IPS-18c (cell line): ENCODE measurements at regions not wholly inside any gene's neighbourhood (a gene's known extent, or its start where the extent isn't known, plus 50 kb on each side); places are given as distances from the start of the nearest gene placed in this dataset.
"Not testable (repeated sequence)": the region's sequence is repeated elsewhere in the genome, so short reads cannot be mapped to it uniquely, and the experiment has no call there.

Experiments
- H3K4me3 ChIP-seq: 2 replicates; pipeline ENCODE4 v1.7.0; 2013; ENCODE audit warnings: low read depth, mild to moderate bottlenecking, low read length, moderate library complexity; ENCODE audit not compliant: insufficient read depth
- H3K9me3 ChIP-seq: one replicate; pipeline ENCODE4 v1.6.1; 2013; ENCODE audit warnings: mild to moderate bottlenecking, low read length, moderate library complexity; ENCODE audit not compliant: control insufficient read depth, insufficient read depth

- Histone ChIP-seq H3K9me3 (no peaks in the 10 kb centered on the region), H3K4me3 (no peak overlapping the region)
Measured at GRCh38 chr1:239091537-239091936, 294.8 kb upstream of the CHRM3 start.

GRCh38 chr1:239084459-239085080, 301.8 kb upstream of the CHRM3 start:
- H3K9me3 ChIP-seq = no peaks in the 10 kb centered on the region

DNA sequence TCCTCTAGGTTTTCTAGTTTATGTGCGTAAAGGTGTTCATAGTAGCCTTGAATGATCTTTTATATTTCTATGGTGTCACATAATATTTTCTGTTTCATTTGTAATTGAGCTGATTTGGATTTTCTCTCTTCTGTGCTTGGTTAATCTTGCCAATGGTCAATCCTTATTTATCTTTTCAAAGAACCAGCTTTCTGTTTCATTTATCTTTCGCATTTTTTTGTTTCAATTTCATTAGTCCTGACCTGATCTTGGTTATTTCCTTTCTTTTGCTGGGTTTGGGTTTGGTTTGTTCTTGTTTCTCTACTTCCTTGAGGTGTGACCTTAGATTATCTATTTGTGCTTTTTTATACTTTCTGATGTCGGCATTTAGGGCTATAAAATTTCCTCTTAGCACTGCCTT, 304.4 kb upstream of the CHRM3 start:
- not testable (repeated sequence) for H3K9me3 ChIP-seq, H3K4me3 ChIP-seq

More at GRCh38 chr1:239084459-239085080, 301.8 kb upstream of the CHRM3 start:
- H3K4me3 ChIP-seq = no peak overlapping the region

DNA sequence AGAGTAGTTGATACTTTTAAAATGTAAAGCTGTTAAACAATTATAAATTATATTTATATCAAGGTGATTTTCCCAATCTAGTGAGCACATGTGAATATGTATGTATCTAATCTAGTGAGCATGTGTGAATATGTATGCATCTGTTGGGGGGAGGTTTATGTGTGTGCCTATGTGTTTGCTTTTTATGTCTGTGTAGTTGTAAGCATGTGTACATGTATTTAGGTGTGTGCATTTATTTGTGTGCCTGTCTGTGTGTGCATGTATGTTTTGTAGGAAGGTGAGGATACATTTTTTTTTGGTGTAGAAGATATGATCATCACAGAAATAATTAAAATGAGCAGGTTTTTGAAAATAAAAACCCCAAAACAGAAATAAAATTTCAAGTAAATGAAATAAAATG, 318.9 kb upstream of the CHRM3 start:
- H3K9me3 ChIP-seq = no peaks in the 10 kb centered on the region

DNA sequence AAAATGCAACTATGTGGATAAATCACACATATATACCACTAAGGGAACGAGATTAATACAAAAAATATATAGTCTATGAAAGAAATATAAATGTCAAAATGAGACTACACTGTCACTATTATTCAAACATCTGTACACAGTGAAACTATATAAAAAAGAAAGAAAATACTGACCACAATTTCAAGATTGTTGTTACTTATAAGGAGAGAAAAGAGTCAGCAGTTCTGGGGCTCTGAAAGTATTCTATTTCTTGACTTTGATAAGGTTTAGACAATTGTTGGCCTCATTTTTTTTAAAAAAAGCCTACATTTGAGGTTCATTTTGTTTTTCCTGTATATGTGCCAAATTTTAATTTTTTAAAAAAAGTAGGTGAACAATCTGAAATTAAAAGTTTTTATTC, 319.3 kb upstream of the CHRM3 start:
- H3K4me3 ChIP-seq = no peak overlapping the region
- H3K9me3 ChIP-seq = no peaks in the 10 kb centered on the region

More for the DNA sequence above, 318.9 kb upstream of the CHRM3 start:
- no peak overlapping the region for H3K4me3 ChIP-seq

DNA sequence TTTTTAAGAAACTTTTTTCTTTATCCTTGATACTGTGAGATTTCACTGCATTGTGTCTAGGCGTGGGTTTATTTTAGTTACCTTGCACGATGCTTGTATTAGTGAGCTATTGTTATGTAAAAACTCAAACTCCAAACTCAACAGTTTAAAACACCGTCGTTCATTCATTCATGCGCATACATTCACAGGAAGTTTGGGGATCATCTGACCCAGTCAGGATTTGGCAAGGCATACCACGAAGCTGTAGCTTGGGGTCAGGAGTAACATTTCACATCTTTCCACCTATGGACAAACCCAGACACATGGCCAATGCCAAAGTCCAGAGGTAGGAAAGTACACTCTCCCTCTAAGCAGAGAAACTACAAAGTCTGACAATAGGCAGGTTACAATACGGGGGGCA, 324.6 kb upstream of the CHRM3 start:
- no peaks in the 10 kb centered on the region for H3K9me3 ChIP-seq
- H3K4me3 ChIP-seq = no peak overlapping the region

DNA sequence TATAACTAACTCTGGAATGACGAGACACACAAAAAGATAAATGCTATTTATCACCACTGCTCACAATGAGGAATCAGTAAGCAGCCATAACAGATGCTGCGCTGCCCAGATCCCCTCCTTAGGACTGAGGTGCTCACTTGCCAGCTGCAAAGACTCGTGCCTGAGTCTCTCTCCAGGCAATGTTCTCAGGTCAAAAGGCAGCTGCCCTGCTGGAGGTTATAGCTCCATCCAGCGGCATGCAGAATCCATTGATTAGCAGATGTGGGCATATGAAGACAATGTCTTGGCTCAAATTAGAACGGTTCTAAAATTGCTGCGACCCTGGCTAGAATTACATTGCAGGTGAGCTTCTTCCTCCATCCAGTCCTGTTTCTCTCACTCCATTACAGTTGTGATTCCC, 328.2 kb upstream of the CHRM3 start:
- H3K9me3 ChIP-seq = no peaks in the 10 kb centered on the region
- no peak overlapping the region for H3K4me3 ChIP-seq

DNA sequence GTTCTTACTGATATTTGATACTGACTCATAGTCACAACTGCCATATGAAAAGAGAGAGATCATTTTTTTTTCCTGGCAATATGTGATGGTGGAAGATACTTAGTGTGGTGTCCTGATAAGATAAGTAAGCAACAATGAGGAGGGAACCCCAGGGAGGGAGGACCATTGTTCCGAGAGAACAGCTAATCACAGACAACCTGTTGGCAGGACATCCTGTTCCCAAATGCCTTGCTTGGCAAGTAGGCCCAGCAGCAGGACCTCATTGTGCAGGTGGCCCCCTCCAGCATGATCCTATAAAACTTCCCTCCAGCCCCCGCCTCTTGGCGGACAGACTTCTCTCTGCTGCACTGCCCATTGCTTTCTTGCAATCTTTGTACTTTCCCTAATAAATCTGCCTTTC, 329.4 kb upstream of the CHRM3 start:
- no peaks in the 10 kb centered on the region for H3K9me3 ChIP-seq
- H3K4me3 ChIP-seq = no peak overlapping the region

GRCh38 chr1:239053279-239053678, 333.1 kb upstream of the CHRM3 start:
- no peak overlapping the region for H3K4me3 ChIP-seq
- H3K9me3 ChIP-seq = no peaks in the 10 kb centered on the region

GRCh38 chr1:239049571-239049970, 336.8 kb upstream of the CHRM3 start:
- no peaks in the 10 kb centered on the region for H3K9me3 ChIP-seq
- no peak overlapping the region for H3K4me3 ChIP-seq

GRCh38 chr1:239044829-239045228, 341.5 kb upstream of the CHRM3 start:
- H3K4me3 ChIP-seq = no peak overlapping the region
- H3K9me3 ChIP-seq = no peaks in the 10 kb centered on the region

DNA sequence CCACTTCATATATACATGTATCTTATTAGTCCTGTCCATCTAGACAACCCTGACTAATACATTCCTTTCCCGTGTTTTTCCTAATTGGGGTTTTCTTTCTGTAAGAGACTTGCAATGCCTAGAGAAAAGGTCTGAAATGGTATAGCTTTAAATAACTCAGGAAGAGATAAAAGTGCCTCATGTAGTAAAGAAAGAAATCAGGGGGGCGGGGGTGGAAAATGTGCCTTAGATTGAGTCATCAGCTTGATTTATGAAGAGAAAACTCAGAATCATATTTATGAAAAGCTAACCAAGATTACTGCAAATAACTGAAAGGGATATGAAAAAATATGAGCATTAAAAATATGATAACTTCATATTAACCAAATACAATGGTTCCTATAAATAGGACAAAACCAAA, 345.8 kb upstream of the CHRM3 start:
- H3K9me3 ChIP-seq = no peaks in the 10 kb centered on the region
- no peak overlapping the region for H3K4me3 ChIP-seq

- H3K4me3 ChIP-seq = no peak overlapping the region
- H3K9me3 ChIP-seq = no peaks in the 10 kb centered on the region
Measured at GRCh38 chr1:239031310-239031709, 355.1 kb upstream of the CHRM3 start.

DNA sequence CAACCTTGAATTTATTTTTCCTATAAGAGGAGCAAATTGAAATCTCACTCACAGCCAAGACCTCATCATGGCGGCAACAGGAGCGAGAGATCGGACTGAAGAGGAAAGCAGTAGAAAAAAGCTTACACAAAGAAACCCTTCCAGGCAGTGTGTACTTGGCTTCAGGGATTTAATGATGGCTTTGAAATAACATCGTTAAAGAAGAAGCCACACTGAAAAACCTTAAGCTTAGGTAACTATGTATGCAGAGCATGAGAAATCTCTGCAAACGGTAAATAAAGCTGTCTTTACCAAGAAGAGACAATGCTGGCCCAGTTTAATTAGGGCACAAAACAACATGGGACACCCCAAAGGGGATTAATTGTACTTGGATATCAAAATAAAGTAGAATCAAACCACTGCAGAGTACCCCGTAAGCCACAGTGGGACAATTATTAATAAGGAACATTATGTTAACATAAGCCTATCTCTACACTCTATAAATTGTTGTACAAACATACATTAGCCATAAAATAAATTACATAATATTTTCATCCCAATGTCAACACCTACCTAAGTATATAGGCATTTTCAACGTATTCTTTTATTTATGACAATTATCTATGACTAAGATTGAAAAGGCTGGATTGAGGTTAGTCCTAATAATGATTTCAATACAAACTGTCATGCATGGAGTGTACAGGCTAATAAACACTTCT, 360.2 kb upstream of the CHRM3 start:
- no peaks in the 10 kb centered on the region for H3K9me3 ChIP-seq
- no peak overlapping the region for H3K4me3 ChIP-seq

DNA sequence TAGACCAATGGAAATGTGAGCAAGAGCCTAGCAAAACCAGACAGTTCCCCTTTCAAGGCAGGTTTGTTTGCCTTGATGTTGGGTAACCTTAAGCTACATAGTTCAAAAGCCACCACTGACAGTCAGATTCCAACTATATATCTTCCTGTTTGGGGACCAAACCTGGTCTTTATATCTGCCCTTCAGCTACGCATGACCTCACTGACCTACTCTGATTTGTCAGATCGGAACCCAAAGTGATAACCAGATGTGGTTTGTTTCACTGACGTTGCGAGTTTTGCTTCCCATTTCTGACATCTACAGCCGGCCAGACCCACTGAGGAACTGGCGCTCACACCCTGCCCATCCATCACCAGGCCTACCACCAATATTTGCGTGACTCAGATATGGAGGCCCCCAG, 361.1 kb upstream of the CHRM3 start:
- no peaks in the 10 kb centered on the region for H3K9me3 ChIP-seq
- no peak overlapping the region for H3K4me3 ChIP-seq

- no peaks in the 10 kb centered on the region for H3K9me3 ChIP-seq
- no peak overlapping the region for H3K4me3 ChIP-seq
Measured at GRCh38 chr1:239023732-239024360, 362.5 kb upstream of the CHRM3 start.

- no peaks in the 10 kb centered on the region for H3K9me3 ChIP-seq
- H3K4me3 ChIP-seq = no peak overlapping the region
Measured at GRCh38 chr1:239016337-239016736, 370.0 kb upstream of the CHRM3 start.

DNA sequence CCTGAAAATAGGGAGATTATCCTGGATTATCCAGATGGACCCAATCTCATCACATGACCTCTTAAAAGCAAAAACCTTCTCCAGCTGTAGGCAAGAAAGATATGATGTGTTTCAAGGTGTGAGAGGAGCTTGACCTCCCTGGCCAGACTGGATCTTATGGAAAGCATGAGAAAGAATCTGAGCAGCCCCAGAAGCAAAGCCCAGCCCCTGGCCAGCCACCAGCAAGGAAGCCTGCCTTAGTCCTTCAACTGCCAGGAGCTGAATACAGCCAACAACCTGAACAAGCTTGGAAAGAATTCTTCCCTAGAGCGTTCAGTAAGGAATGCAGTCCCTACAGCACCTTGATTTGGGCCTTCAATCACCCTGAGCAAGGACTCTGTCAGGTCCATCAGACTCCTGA, 375.0 kb upstream of the CHRM3 start:
- Histone ChIP-seq H3K9me3 (no peaks in the 10 kb centered on the region), H3K4me3 (no peak overlapping the region)
